IMR-90 (cell line): ENCODE measurements at regions not wholly inside any gene's neighbourhood (a gene's known extent, or its start where the extent isn't known, plus 50 kb on each side); places are given as distances from the start of the nearest gene placed in this dataset.

Experiments
- ATAC-seq: fragments of 200-7000 bp; cut with Tn5 transposase; 2 replicates; pipeline ENCODE4 v1.9.1; 2020; ENCODE audit warnings: low read depth, mild to moderate bottlenecking, moderate library complexity
- BruUV-seq: library from RNA; stranded (reverse); fragments of 400-500 nt; replicated peaks from 2 replicates; lab custom pipeline; 2021; lab: Mats Ljungman, UMichigan
- CTCF ChIA-PET: fragments of 300-600 bp; formaldehyde crosslinking; extraction: SDS; loops from one replicate; lab custom pipeline; 2021; ENCODE audit warnings: antibody characterized with exemption; lab: Yijun Ruan, JAX
- POLR2A ChIA-PET: fragments of 300-600 bp; sonication (Branson Sonifier 250); formaldehyde crosslinking; loops from one replicate; lab custom pipeline; 2022; ENCODE audit warnings: antibody characterized with exemption; ENCODE audit not compliant: unreplicated experiment; lab: Charles Lee
- DNase-seq: peaks from one replicate; pipeline ENCODE4 v3.0.0; 2013
- H2AFZ ChIP-seq: replicated peaks from 2 replicates; pipeline ENCODE3; 2013; ENCODE audit warnings: low read length, mild to moderate bottlenecking; ENCODE audit not compliant: poor library complexity
- H2AK5ac ChIP-seq: 2 replicates; pipeline ENCODE4 v1.6.1; 2013; ENCODE audit warnings: low read depth, low read length, inconsistent platforms
- H2AK9ac ChIP-seq: replicated peaks from 2 replicates; pipeline ENCODE3; 2013; ENCODE audit warnings: mild to moderate bottlenecking, low read depth, low read length, moderate library complexity; ENCODE audit not compliant: poor library complexity
- H2BK120ac ChIP-seq: 2 replicates; pipeline ENCODE4 v1.6.1; 2013; ENCODE audit warnings: low read depth, low read length, inconsistent platforms
- H2BK15ac ChIP-seq: 3 replicates; pipeline ENCODE4 v1.6.1; 2013; ENCODE audit warnings: low read depth, low read length, inconsistent platforms
- H2BK20ac ChIP-seq: 2 replicates; pipeline ENCODE4 v1.6.1; 2013; ENCODE audit warnings: low read depth, mild to moderate bottlenecking, inconsistent platforms, low read length, moderate library complexity
- H2BK5ac ChIP-seq: 2 replicates; pipeline ENCODE4 v1.6.1; 2013; ENCODE audit warnings: mild to moderate bottlenecking, low read depth, low read length, inconsistent platforms; ENCODE audit not compliant: poor library complexity, severe bottlenecking
- H3K14ac ChIP-seq: replicated peaks from 2 replicates; pipeline ENCODE4 v1.6.1; 2013; ENCODE audit warnings: low read depth, low read length, inconsistent platforms
- H3K18ac ChIP-seq: 2 replicates; pipeline ENCODE4 v1.6.1; 2013; ENCODE audit warnings: low read depth, low read length, control low read depth
- H3K23ac ChIP-seq: 2 replicates; pipeline ENCODE4 v1.6.1; 2013; ENCODE audit warnings: low read depth, low read length, inconsistent platforms
- H3K27ac ChIP-seq: 2 replicates; pipeline ENCODE4 v1.5.1; 2013; ENCODE audit warnings: mild to moderate bottlenecking, control low read depth, low read length; ENCODE audit not compliant: insufficient read depth
- H3K27me3 ChIP-seq: 2 replicates; pipeline ENCODE4 v1.6.1; 2013; ENCODE audit warnings: low read length; ENCODE audit not compliant: control insufficient read depth, insufficient read depth
- H3K36me3 ChIP-seq: 2 replicates; pipeline ENCODE4 v1.6.1; 2013; ENCODE audit warnings: low read length, mixed read lengths; ENCODE audit not compliant: control insufficient read depth, insufficient read depth
- H3K4ac ChIP-seq: 2 replicates; pipeline ENCODE4 v1.6.1; 2013; ENCODE audit warnings: low read depth, low read length, inconsistent platforms
- H3K4me1 ChIP-seq: 2 replicates; pipeline ENCODE4 v1.6.1; 2013; ENCODE audit warnings: low read length, mixed read lengths; ENCODE audit not compliant: control insufficient read depth, insufficient read depth
- H3K4me2 ChIP-seq: 2 replicates; pipeline ENCODE4 v1.6.1; 2013; ENCODE audit warnings: low read depth, mild to moderate bottlenecking, control low read depth, low read length, moderate library complexity
- H3K4me3 ChIP-seq: 2 replicates; pipeline ENCODE4 v1.5.1; 2013; ENCODE audit warnings: low read depth, mild to moderate bottlenecking, control low read depth, low read length, moderate library complexity; ENCODE audit not compliant: insufficient read depth
- H3K56ac ChIP-seq: 2 replicates; pipeline ENCODE4 v1.6.1; 2013; ENCODE audit warnings: low read length, inconsistent platforms; ENCODE audit not compliant: insufficient read depth; ENCODE audit errors: extremely low read depth
- H3K79me1 ChIP-seq, 2 experiments: 2 replicates each; pipeline ENCODE4 v1.6.1; 2013; ENCODE audit warnings: low read length in 2 of 2, inconsistent platforms in 1 of 2, low read depth in 1 of 2
- H3K9ac ChIP-seq: 2 replicates; pipeline ENCODE4 v1.6.1; 2013; ENCODE audit warnings: low read depth, low read length, control low read depth
- H3K9me1 ChIP-seq: 2 replicates; pipeline ENCODE4 v1.6.1; 2013; ENCODE audit warnings: low read length, inconsistent platforms; ENCODE audit not compliant: insufficient read depth
- H3K9me3 ChIP-seq: 2 replicates; pipeline ENCODE4 v1.6.1; 2013; ENCODE audit warnings: low read length; ENCODE audit not compliant: control insufficient read depth, insufficient read depth
- H4K20me1 ChIP-seq: 2 replicates; pipeline ENCODE4 v1.6.1; 2013; ENCODE audit warnings: low read length, inconsistent platforms; ENCODE audit not compliant: insufficient read depth
- H4K5ac ChIP-seq: 2 replicates; pipeline ENCODE4 v1.6.1; 2013; ENCODE audit warnings: mild to moderate bottlenecking, low read depth, low read length, control low read depth
- H4K8ac ChIP-seq, 2 experiments: 2 replicates each; pipeline ENCODE4 v1.6.1; 2013; ENCODE audit warnings: low read depth in 2 of 2, low read length in 2 of 2, control low read depth in 1 of 2, inconsistent platforms in 1 of 2
- H4K91ac ChIP-seq: 2 replicates; pipeline ENCODE4 v1.6.1; 2013; ENCODE audit warnings: low read depth, low read length, inconsistent platforms; ENCODE audit not compliant: insufficient read depth
- BHLHE40 ChIP-seq: fragments of 150-350 bp; IDR thresholded peaks from 2 replicates; pipeline ENCODE4 v1.6.1; 2016; ENCODE audit warnings: mild to moderate bottlenecking, low read depth, low read length
- FOS ChIP-seq: fragments of 150-350 bp; IDR thresholded peaks from 2 replicates; pipeline ENCODE4 v1.6.1; 2016; ENCODE audit warnings: low read depth, low read length
- NFE2L2 ChIP-seq: fragments of 150-350 bp; IDR thresholded peaks from 2 replicates; pipeline ENCODE4 v1.6.1; 2016; ENCODE audit warnings: low read depth, mild to moderate bottlenecking, low read length
- RFX5 ChIP-seq: IDR thresholded peaks from 2 replicates; pipeline ENCODE4 v1.8.0; 2012; ENCODE audit warnings: low read depth, mild to moderate bottlenecking, low read length, moderate library complexity
- SMC3 ChIP-seq: fragments of 150-350 bp; IDR thresholded peaks from 2 replicates; pipeline ENCODE4 v1.6.1; 2016; ENCODE audit warnings: low read depth, mild to moderate bottlenecking, antibody characterized with exemption, low read length, moderate library complexity
- WGBS, 2 experiments: methylation state at CpG; one replicate each; pipeline versions ENCODE4 v1.1.5 to v1.1.7; 2013; ENCODE audit warnings: missing lambda C conversion rate in 2 of 2; ENCODE audit not compliant: insufficient read length in 1 of 2; ENCODE audit errors: extremely low coverage in 2 of 2; 5-methylcytosine and 5-hydroxymethylcytosine counted together
- dilution Hi-C: fragments of 300-500 bp; cut with HindIII; formaldehyde crosslinking; loops from one replicate; pipeline ENCODE4 v1.14.3; 2018; ENCODE audit warnings: low sequenced_read_pairs; ENCODE audit not compliant: unreplicated experiment
- in situ Hi-C: fragments of 300-500 bp; cut with MboI; formaldehyde crosslinking; loops from 3 replicates; pipeline ENCODE4 v1.14.3; 2019; ENCODE audit warnings: low sequenced_read_pairs, inconsistent platforms, mixed read lengths
- intact Hi-C: fragments of 100-400 bp; cut with micrococcal nuclease; formaldehyde crosslinking; loops from 2 replicates; pipeline ENCODE4 v1.10.0; 2022

DNA sequence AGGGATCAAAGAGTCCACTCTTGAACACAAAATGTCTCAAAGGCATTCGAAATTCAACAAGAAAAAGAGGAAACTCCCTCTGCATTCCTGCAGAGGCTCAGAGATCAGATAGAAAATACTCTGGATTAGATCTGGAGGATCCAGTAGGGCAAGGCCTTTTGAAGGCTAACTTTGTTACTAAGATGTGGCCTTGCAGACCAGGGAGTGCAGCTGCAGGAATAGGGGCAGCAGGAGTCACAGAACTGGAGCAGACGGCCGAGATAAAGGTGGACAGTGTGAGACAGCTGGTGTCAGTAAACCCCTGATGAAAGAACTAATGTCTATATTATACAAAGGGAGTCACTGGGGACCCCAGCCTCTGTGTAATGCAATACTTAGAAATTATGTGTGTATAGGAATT lies 84.5 kb upstream of the PLSCR4 start:
- H3K9ac ChIP-seq: no peak overlapping the region
- H3K27ac ChIP-seq: no peak overlapping the region
- no CpG with 5 or more reads among the region's 3 CpGs for WGBS, 2 experiments
- H2BK20ac ChIP-seq: no peak overlapping the region
- no peak overlapping the region for H2AFZ ChIP-seq
- ChIA-PET POLR2A (no interaction called here), CTCF (no interaction called here)
- in situ Hi-C loops: no loop called here
- H4K91ac ChIP-seq: no peak overlapping the region
- no peaks in the 10 kb centered on the region for H3K9me1 ChIP-seq
- intact Hi-C loops: no loop called here
- no peaks in the 10 kb centered on the region for H3K9me3 ChIP-seq
- no peak overlapping the region for H3K18ac ChIP-seq
- no peak overlapping the region for H3K14ac ChIP-seq
- dilution Hi-C loops: no loop called here
- H3K27me3 ChIP-seq: no peaks in the 10 kb centered on the region
- H4K8ac ChIP-seq: no peak overlapping the region
- H3K4me1 ChIP-seq: no peaks in the 10 kb centered on the region
- BruUV-seq: no TSS peak
- H3K4ac ChIP-seq: no peak overlapping the region
- no peak for ATAC-seq
- H2BK15ac ChIP-seq: no peak overlapping the region
- H2BK120ac ChIP-seq: no peak overlapping the region
- H3K4me3 ChIP-seq: no peak overlapping the region
- no peak overlapping the region for H3K56ac ChIP-seq
- no peak for DNase-seq
- no peak overlapping the region for H3K23ac ChIP-seq
- TF ChIP-seq RFX5: no peak
- TF ChIP-seq BHLHE40: no peak
- TF ChIP-seq NFE2L2: no peak
- no peak for TF ChIP-seq FOS
- TF ChIP-seq SMC3: no peak
- H3K4me2 ChIP-seq: no peak overlapping the region
- H3K36me3 ChIP-seq: no peaks in the 10 kb centered on the region
- H3K79me1 ChIP-seq: no peaks in the 10 kb centered on the region
- H4K5ac ChIP-seq: no peak overlapping the region
- no peaks in the 10 kb centered on the region for H4K20me1 ChIP-seq
- no peak overlapping the region for H2BK5ac ChIP-seq
- no peak overlapping the region for H2AK5ac ChIP-seq
- no peak overlapping the region for H2AK9ac ChIP-seq
